GM18498 (cell line): ENCODE measurements at regions not wholly inside any gene's neighbourhood (a gene's known extent, or its start where the extent isn't known, plus 50 kb on each side); places are given as distances from the start of the nearest gene placed in this dataset.

Source experiments
- ATAC-seq: cut with Tn5 transposase; IDR thresholded peaks from one replicate; pipeline ENCODE4 v1.9.1; 2021; ENCODE audit warnings: mild to moderate bottlenecking, moderate library complexity; ENCODE audit not compliant: unreplicated experiment

DNA sequence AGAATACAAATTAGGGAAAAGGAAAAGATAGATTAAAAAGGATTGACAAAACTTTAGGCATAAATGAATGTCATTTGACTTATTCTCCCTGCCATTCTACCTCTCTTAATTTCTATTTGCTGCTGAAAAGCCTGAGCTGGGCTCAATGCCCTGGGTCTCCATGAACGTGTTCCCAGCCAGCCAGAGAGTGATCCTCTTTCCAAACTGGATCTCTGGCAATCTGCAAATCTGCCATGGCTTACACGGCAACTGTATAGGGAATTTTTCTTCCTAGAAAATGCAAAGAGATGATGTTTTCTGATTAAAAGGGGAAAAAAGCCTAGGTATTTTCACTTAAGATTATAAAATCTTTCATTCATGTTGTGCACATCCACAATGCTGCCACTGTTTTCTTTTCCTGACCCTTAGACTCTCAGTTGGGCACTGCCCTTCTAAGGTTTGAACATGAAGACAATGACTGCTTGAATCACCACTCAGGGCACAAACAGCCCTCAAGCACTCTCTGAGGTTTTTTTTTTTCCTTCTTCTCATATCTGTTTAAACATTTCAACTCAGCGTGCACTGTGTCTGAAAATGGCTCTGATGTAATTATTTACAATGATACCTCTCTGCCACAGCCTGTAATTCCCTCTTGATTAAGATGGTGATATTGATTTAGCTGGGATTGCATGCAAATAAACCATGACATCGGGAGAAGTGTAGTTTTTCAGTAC, 60.3 kb downstream of the DACT1 start:
- ATAC-seq: no peak

DNA sequence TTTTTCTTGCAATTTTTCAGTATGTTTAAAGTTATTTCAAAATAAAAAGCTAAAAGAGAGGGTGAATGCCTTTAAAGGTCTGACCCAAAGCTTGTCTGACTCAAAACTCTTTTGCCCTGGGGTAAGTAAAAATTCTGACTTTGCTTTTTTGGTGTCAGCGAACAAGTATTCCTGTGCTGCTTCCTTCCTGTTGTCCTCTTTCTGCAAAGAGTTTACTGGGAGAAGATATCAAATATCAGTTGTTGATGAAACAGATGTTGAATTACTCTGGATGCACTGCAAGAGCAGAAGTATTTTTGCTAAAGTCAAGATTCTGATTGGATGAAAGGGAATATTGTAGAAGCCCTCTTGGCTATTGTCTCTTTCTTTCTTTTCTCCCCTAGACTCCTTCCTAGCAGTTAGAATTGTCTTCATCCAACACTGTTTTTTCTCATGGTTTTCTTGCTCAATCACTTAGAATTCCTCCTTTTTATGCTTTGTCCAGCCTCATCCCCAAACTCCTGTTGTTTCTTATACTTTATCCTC, 62.0 kb downstream of the DACT1 start:
- no peak for ATAC-seq

DNA sequence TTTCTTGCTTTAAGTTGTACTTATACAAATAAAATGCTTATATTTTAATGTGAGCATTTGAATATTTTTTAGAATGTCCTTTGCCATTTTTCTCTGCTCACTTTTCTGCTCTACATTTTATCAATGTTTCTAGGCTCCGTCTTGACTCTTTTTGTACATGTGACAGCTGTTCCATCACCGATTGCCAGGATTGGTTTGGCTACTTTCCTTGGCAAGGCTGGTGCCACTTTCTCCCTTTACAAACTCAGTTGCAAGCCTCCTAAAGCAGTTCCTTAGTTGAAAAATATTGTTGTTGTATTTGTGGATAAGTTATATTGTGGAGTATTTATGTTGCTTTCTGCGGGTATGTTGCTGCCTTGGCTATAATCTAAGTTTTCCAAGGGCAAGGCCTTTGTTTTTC, 63.4 kb downstream of the DACT1 start:
- ATAC-seq: no peak

DNA sequence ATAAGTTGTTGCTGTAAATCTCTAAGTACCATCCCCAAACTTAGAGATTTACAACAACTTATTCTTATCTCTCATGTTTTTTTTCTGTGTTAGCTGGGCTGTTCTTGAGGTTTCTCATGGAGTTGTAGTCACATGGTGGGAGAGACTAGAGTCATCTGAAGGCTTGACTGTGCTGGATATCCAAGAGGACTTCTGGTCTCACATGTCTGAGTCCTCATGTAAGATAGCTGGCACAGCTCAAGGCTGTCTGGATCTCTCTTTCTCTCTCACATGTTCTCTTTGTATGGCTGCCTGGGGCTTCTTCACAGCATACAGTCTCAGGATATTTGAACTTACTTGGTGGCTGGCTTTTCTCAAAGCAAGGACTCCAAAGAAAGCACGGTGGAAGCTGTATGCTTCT, 63.8 kb downstream of the DACT1 start:
- no peak for ATAC-seq

DNA sequence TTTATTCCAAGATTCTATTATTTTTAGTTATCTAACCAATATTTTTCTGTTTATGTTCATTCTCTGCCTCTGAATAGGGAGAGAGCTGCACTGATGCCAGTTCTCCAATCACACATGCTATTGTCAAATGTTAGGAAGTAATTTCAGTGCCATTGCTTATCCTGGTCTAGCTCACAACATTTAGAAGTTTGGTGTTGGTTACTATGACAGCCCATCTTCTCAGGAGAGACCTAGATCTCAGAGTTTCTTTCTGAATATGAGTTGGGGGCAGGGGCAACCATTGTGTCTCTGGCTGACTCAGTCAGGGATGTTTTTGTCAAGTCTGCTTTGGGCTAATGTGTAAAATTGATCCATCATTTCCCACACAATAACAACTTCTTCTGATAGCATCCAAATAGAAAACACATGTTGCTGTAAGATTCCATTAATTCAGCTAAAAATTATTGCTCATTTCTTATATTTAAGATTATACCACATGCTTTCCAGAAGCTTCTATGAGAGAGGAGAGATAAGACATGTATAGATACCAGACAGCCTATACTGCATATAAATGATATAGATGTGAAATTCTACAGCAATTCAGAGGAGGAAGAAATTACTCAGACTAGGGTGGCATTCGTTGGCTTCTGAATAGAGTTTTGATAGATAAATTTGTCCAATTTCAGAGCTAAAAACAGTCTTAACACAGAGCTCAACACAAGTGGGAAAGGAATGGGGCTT, 64.8 kb downstream of the DACT1 start:
- no peak for ATAC-seq

DNA sequence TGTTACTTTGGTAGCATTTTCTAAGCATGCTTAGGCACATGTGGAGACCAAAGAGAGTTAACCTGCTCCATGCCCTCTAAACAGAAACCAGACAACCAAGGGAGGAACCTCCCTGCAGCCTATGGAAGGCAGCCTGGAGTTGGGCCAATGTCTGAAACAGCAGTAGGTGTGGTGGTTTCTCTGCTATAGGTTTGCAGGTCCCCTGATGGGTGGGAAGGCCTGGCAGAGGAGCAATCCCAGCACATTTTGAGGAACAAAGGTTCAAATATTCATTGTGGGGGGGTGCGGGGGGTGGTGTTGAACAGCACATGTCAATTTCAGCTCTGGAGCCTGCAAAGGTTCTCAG, 65.4 kb downstream of the DACT1 start:
- no peak for ATAC-seq

DNA sequence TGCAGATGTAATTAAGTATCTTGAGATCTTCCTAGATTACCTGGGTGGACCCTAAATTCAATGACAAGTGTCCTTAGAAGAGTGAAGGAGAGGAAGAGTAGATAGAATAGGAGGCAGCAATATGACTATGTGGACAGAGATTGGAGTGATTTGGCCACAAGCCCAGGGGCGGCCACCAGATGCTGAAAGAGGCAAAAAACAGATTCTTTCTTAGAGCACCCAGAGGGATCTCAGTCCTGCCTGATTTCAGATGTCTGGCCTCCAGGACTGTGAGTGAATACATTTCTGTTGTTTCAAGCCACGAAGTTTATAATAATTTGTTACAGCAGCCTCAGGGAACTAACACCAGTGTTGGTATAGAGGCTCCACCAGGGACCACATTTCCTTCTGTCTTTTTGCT, 67.3 kb downstream of the DACT1 start:
- ATAC-seq: no peak

DNA sequence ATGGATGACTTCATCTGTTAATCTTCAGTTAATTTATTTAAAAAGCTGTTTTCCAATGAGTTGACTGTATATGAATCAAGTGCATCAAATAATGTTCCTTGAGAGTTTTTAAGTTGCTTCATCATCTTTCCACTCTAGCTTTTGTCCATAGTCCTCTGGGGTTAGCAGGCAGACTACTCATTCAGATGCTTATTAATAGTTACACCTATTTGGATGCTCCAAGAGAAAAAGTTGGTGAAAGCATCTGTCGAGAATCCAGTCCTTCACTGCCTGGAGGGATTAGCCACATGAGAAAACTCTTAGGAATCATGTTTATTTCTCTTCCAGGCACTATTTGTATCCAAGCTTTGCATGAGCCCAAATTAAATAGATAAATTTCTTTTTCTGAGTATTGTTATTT, 70.2 kb downstream of the DACT1 start:
- ATAC-seq: no peak

DNA sequence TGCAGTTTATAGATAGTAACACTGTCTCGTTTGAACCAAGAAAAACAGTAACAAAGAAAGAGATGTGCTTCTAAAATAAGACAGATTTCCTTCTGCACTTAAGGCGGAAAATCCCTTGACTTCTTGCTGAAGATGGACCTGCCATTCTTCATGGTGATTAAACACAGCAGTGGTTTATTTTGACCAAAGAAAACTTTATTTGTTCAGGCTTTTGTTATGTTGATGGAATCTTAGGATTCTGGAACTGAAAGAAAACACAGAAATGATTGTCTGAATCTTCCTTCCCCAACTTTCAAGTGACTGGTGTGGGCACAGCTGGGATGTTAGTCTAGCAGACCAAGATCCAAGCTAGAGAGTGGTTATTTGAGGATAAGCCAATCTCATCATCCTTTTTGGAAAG, 72.2 kb downstream of the DACT1 start:
- no peak for ATAC-seq

DNA sequence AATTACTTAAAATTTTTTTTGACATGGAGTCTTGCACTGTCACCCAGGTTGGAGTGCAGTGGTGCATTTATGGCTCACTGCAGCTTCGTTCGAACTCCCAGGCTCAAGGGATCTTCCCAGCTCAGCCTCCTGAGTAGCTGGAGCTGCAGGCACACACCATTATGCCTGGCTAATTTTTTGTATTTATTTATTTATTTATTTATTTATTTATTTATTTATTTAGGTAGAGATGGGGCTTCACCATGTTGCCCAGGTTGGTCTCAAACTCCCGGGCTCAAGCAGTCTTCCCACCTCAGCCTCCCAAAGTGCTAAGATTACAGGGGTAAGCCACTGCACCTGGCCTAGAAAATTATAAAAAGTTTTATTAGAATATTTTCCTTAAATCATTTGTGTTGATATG, 73.6 kb downstream of the DACT1 start:
- no peak for ATAC-seq

DNA sequence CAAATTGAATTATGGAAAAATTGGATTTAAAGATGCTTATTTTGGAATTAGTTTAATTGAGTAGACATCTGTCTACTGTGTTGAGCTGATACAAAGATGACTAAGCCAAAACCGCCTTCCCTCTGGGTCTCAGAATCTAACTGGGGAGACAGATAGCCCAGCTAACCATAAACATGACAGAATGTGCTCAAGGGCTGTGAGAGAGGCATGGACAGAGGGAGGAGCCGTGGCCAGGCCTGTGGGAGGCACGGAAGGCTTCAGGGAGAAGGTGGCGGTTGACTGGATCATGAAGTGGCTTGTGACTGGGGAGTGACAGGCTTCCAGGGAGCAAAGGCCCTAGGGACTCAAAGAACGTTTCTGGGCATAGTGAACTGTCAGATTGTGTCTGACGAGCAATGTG, 74.6 kb downstream of the DACT1 start:
- ATAC-seq: no peak

DNA sequence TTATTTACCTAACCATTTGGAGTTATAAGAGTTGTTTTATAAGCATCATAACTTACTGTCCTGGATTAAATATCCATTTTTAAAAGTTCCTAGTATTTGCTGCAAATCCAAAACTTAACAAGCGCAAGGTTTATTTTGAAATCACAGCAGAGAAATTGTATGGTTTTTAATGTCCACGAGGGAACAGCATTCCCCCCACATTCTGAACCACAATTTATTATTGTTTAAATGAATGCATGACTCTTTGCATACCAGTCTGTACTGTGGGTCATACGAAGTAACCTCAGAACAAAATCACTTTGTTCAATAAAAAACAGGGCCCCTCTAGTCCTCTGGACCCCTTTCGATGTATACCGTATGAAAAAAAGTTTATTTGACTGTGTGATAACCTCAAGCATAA, 75.9 kb downstream of the DACT1 start:
- no peak for ATAC-seq

DNA sequence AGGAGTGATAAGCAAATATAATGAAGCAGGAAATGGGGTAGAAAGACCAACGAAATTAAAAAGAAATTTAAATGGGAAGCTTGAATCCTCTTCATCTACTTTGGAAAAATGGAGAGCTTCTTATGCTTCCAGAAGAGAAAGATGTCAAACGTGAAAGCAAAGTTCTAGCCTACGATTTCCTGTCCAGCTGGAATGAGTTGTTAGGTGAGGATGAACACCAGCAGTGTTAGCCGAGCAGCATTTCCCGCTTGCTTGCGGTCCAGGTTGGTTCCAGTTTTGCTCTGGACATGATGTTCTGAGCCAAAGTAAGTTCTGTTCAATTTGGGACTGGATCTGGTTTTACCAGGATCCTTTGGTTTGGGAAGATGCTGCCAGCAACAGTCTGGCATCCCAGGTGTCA, 78.9 kb downstream of the DACT1 start:
- ATAC-seq: no peak

DNA sequence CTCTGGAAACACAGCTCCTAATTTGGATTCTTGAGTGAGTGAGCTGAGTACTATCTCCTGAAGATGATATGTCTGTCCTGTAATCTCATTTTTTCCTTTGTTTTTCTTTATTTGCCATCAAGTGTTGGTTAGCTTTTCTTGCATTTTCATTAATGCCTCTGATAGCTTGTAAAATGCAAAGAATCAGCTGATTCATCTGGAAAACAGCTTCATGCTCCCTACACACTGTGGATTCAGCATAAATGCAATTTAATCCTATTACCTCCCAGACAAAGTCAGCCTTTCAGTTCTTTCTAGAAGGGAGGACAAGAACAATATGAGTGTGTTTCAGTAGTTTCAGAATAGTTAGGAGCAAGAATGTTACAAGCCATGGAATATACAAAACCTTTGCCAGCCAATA, 79.4 kb downstream of the DACT1 start:
- no peak for ATAC-seq

DNA sequence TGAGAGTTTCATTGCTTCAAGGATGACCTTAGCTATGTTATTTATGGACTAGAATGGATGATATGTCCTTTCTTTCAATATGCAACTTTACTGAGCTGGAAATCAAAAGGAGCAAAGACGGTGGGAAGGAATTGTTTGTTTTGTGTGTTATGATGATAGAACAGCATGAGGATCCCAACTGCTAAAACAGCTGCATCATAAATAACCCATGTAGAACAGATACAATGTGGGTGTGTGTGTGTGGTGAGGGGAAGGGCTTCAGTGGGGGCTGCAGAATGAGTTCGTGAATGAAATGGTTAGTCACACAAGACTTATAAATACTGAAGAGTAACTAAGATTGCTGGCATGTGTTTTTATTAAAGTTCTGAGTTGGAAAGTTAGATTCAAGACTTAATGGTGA, 80.1 kb downstream of the DACT1 start:
- no peak for ATAC-seq

DNA sequence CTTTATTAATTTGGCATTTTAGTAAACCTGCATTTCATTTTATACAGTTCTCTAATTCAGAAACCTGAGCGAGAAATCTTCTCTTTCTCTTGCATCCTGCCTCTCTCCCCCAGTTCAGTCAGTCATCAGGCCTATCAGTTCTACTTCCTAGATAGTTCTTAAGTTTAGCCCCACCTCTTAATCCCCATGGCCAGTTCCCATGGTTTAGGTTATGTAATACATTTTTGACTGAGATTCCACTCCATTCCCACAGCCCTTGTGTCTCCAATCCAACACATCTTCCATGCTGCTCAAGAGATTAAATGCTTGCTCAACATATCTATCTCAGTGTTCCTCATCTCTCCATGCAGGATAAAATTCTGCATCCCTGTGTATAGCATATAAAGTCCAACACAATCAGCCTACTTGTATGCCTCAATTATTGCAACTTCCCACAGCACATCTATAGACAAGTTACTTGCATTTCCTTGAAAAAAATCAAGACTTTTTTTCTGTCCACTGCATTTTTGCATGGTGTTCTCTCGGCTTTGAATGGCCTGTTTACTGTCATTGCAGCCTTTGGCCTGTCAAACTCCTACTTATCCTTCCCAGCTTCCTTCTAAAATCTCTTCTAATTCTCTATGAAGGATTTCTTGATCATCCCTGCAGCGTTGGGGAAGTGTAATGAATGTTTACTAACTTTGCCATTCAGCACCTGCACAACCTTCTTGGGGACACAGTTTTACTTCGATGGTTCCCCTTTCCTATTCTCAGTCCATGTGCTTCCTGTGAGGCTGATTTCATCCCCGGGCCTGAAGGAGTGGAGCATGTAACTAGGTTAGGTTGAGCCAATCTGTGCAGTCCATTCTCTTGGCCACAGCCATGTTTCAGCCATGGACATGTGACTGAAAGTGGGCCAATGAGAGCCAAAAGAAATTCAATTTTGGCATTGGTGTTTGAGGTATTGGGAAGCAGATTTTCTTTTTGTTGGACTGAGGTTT, 80.8 kb downstream of the DACT1 start:
- ATAC-seq: no peak

DNA sequence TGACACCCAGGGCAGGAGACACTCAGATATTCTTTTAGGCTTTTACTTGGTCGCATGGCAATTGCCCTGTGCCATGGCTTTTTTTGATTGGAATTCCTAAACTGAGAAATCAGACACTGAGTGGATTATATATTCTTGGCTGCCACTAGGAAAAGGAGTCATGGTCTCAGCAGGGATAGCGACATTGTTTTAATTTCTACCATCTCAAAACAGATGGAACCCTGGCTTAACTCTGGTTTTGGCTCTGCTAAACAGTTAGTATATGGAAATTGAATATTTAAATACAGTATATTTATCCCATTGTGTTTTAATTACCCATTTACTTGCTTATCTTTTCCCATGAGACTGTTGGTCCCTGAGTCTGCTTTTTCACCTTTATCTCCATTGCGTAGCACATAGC, 84.0 kb downstream of the DACT1 start:
- ATAC-seq: no peak

DNA sequence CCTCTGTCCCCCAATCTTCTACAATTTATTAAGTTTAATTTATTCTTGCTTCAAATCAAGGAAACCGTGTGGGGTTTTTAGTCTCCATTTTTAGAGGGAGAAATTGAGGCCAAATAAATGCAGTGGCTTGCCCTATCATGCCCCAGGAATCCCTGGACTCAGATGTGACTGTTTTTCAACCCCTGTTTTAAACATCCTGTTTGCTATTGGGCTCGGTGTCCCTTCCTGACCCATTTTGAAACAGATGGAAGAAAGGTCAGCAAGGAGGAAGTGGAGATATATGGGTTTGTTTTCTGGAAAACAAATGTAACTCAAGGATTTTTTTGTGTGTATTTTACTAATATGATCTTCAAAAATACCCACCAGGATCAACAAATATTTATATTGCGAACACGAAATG, 84.7 kb downstream of the DACT1 start:
- ATAC-seq: no peak

DNA sequence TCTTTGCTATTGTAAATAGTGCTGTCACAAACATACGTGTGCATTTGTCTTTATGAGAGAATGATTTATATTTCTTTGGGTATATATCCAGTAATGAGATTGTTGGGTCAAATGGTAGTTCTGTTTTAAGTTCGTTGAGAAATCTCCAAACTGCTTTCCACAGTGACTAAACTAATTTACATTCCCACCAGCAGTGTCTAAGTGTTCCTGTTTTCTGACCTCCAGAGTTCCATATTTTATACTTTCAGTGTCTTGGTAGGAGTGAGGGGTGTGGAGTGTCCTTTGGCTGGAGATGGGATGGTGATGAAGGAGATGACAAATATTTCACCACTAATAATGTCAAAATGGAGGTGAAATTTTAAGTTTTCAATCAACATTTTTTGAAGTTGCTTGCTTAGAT, 86.4 kb downstream of the DACT1 start:
- ATAC-seq: no peak

DNA sequence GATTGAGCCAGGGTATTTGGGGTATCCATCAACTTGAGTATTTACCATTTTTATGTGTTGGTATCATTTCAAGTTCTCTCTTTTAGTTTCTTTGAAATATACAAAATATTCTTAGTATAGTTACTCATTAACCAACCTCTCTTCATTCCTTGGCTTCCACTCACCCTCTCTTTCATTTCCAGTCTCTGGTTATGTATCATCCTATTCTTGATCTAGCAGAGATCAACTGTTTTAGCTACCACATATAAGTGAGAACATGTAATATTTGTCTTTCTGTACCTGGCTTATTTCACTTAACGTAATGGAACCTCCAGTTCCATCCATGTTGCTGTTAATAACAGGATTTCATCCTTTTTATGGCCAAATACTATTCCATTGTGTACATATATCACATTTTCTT, 86.9 kb downstream of the DACT1 start:
- no peak for ATAC-seq

DNA sequence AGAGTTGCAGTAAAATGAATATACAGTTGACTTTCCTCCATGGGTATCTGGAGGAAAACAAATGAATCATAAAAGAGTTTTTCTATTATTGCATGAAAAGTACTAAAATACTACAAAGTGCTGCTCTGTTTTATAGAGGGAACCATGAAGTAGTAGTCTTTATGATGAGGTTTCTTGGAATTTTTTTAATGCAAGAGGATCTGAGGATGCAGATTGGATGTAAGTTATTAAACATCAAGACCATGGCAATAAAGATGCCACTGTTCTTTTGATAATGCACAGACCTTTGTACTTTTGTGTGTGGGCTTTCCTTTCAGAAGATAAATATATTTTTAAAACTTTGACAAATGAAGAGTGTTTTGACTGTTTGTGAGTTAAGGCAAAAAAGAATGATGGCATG, 87.5 kb downstream of the DACT1 start:
- ATAC-seq: no peak

DNA sequence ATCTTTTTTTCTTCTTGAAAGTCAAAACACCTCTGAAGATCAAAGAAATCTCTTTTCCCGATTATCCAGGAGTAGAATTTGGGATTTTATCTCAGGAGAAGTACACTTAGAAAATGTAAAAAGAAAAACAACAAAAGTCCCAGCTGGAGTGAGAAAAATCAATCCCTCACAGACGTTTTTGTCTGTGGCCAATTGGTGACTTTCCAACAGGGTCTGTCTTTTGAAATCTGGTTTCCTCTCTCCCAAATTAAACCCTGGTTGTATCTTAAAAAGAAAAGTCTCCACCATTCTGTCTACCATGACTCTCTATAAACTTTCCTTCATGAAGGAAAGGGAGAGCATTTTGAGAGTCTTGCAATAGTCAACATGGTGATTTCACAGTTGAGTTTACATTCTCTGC, 88.1 kb downstream of the DACT1 start:
- no peak for ATAC-seq
